ENCODE measurements at regions not wholly inside any gene's neighbourhood (a gene's known extent, or its start where the extent isn't known, plus 50 kb on each side); places are given as distances from the start of the nearest gene placed in this dataset.

DNA sequence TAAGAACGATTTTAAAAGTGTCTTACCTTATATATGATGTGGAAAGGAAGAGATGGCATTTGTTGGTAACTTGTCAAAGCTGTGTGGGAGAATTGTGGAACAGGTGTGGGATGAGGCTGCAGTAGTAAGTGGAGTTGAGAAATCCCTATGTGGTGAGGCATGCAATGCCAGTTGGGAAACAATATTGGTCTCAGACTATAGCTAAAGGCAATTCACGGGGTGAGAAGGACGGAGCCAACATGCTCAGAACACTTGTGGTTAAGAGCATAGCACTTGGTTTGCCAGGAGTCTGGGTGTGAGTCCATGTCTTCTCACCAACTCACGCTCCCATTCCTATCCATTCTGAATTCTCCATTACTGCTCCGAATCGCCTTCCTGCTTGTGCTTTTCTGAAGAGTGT is 615.6 kb upstream of the ADAMTS9 start:
- CTCF ChIA-PET = no interaction called here
- no peak overlapping the region for H3K27ac Mint-ChIP-seq
- POLR2A ChIA-PET = no interaction called here
- Histone ChIP-seq H3K4me3 (ENCODE audit: low read length) (no peak overlapping the region), H3K27me3 (ENCODE audit: insufficient read depth, low read length, poor library complexity, severe bottlenecking) (no peaks in the 10 kb centered on the region), H3K9me3 (ENCODE audit: low read length) (no peaks in the 10 kb centered on the region), H3K36me3 (ENCODE audit: insufficient read depth, low read length) (no peaks in the 10 kb centered on the region), H3K4me1 (ENCODE audit: insufficient read depth, low read length) (no peaks in the 10 kb centered on the region), H3K27ac (ENCODE audit: low read depth, low read length) (no peak overlapping the region)
- no peak overlapping the region for H3K4me3 Mint-ChIP-seq
- peaks cover 0 to 14% (median 8%) of the 10 kb centered on the region in 5 donors for H3K9me3 Mint-ChIP-seq
- H3K27me3 Mint-ChIP-seq = no peaks in the 10 kb centered on the region
- H3K4me1 Mint-ChIP-seq = no peaks in the 10 kb centered on the region
- no peaks in the 10 kb centered on the region for H3K36me3 Mint-ChIP-seq
- no peak for DNase-seq

DNA sequence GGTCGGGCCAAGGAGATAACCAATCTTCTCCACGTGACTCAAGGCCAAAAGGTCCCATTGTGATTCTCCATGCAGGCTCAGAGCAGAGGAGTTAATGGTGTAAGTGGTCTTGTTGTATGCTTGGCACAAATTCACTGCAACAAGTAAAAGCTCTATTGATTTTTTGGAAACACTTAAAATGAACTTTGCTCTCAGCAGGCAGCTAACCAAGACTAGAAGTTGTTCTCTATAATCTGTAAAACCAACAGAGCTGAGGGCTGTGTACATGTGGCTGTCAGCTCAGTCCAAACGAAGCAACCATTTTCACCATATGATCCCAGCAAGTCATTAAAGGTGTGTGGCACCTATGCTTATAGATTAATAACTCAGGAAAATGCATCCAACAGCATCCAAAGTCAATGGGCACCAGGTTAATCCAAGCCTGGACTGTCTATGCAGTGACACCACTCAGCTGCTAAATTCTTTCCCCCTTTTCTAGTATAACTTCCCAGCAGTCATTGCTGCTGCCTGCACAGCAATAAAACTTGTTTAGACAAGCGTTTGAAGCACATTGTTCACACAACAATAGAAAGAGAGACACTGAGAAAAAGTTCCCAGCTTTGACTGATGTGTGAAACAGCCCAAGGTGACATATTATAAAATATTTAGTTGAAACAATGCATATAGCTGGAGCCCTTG is 603.8 kb upstream of the ADAMTS9 start:
- Histone ChIP-seq H3K27ac (ENCODE audit: low read depth, low read length) (no peak overlapping the region), H3K4me3 (ENCODE audit: low read length) (no peak overlapping the region), H3K27me3 (ENCODE audit: insufficient read depth, low read length, poor library complexity, severe bottlenecking) (no peaks in the 10 kb centered on the region), H3K4me1 (ENCODE audit: insufficient read depth, low read length) (no peaks in the 10 kb centered on the region), H3K36me3 (ENCODE audit: insufficient read depth, low read length) (no peaks in the 10 kb centered on the region), H3K9me3 (ENCODE audit: low read length) (no peaks in the 10 kb centered on the region)
- H3K4me1 Mint-ChIP-seq = no peaks in the 10 kb centered on the region
- H3K27ac Mint-ChIP-seq = no peak overlapping the region
- H3K4me3 Mint-ChIP-seq = no peak overlapping the region
- POLR2A ChIA-PET = no interaction called here
- H3K27me3 Mint-ChIP-seq = no peaks in the 10 kb centered on the region
- H3K36me3 Mint-ChIP-seq = no peaks in the 10 kb centered on the region
- DNase-seq = no peak
- CTCF ChIA-PET = no interaction called here
- peaks cover 0 to 12% (median 5%) of the 10 kb centered on the region in 5 donors for H3K9me3 Mint-ChIP-seq

DNA sequence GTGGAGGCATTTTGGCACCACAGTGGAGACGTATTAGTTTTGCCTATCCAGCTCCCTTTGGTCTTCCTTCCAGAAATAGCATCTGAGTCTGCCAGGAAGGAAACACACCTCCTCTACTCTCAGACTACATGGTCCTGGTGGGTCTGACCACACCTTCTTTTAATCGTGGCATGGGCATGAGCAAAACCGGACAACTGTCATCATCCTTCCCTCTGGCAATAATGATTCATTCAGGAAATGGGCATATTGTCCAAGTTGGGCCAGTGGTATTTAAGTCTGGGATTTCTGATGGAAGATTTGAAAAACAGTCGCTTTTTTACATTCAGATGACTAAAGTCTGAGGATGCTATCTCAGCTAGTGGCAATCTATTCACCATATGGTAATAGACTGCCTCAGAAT is 601.0 kb upstream of the ADAMTS9 start:
- ChIA-PET CTCF (no interaction called here), POLR2A (no interaction called here)
- Histone ChIP-seq H3K27ac (ENCODE audit: low read depth, low read length) (no peak overlapping the region), H3K27me3 (ENCODE audit: insufficient read depth, low read length, poor library complexity, severe bottlenecking) (no peaks in the 10 kb centered on the region), H3K4me3 (ENCODE audit: low read length) (no peak overlapping the region), H3K36me3 (ENCODE audit: insufficient read depth, low read length) (no peaks in the 10 kb centered on the region), H3K4me1 (ENCODE audit: insufficient read depth, low read length) (no peaks in the 10 kb centered on the region), H3K9me3 (ENCODE audit: low read length) (no peaks in the 10 kb centered on the region)
- no peaks in the 10 kb centered on the region for H3K4me1 Mint-ChIP-seq
- H3K4me3 Mint-ChIP-seq = no peak overlapping the region
- H3K36me3 Mint-ChIP-seq = no peaks in the 10 kb centered on the region
- peaks cover 0 to 15% (median 5%) of the 10 kb centered on the region in 5 donors for H3K9me3 Mint-ChIP-seq
- no peak overlapping the region for H3K27ac Mint-ChIP-seq
- H3K27me3 Mint-ChIP-seq = no peaks in the 10 kb centered on the region
- no peak for DNase-seq

- H3K27ac ChIP-seq (ENCODE audit: low read depth, low read length) = no peak overlapping the region
- H3K4me1 ChIP-seq (ENCODE audit: insufficient read depth, low read length) = no peaks in the 10 kb centered on the region
- ChIA-PET CTCF (no interaction called here), POLR2A (no interaction called here)
- Mint-ChIP-seq H3K27me3 (no peaks in the 10 kb centered on the region), H3K36me3 (no peaks in the 10 kb centered on the region), H3K27ac (no peak overlapping the region), H3K4me1 (no peaks in the 10 kb centered on the region), H3K9me3 (peaks cover 2 to 18% (median 11%) of the 10 kb centered on the region in 5 donors), H3K4me3 (no peak overlapping the region)
- no peak overlapping the region for H3K4me3 ChIP-seq (ENCODE audit: low read length)
- no peaks in the 10 kb centered on the region for H3K27me3 ChIP-seq (ENCODE audit: insufficient read depth, low read length, poor library complexity, severe bottlenecking)
- no peaks in the 10 kb centered on the region for H3K9me3 ChIP-seq (ENCODE audit: low read length)
- no peaks in the 10 kb centered on the region for H3K36me3 ChIP-seq (ENCODE audit: insufficient read depth, low read length)
- DNase-seq = no peak
Observed at GRCh38 chr3:65285956-65286355, 598.2 kb upstream of the ADAMTS9 start.

DNA sequence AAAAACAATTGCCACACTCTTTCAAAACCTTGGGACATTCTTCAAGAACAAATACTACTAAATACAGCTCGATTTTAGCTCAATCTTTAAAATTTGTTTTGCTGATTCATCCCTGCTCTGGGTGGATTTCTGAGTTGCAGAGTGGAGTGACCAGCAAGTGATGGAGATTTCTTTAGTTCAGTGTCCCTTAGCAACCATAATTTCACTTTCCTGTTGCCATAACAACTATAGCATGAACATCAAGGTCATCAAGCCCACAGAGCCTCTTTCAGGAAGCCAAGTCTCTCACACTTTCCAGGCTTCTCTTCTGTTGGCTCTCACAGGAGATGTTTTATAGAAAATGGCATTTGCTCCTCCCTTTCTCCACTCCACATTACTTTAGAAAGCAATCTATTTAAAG is 597.2 kb upstream of the ADAMTS9 start:
- CTCF ChIA-PET = no interaction called here
- no peaks in the 10 kb centered on the region for H3K4me1 Mint-ChIP-seq
- H3K4me1 ChIP-seq (ENCODE audit: insufficient read depth, low read length) = no peaks in the 10 kb centered on the region
- no peaks in the 10 kb centered on the region for H3K27me3 ChIP-seq (ENCODE audit: insufficient read depth, low read length, poor library complexity, severe bottlenecking)
- H3K27me3 Mint-ChIP-seq = no peaks in the 10 kb centered on the region
- H3K27ac Mint-ChIP-seq = no peak overlapping the region
- no peak for DNase-seq
- H3K9me3 Mint-ChIP-seq = peaks cover 2 to 18% (median 15%) of the 10 kb centered on the region in 5 donors
- POLR2A ChIA-PET = no interaction called here
- no peak overlapping the region for H3K4me3 ChIP-seq (ENCODE audit: low read length)
- H3K27ac ChIP-seq (ENCODE audit: low read depth, low read length) = no peak overlapping the region
- no peaks in the 10 kb centered on the region for H3K9me3 ChIP-seq (ENCODE audit: low read length)
- H3K4me3 Mint-ChIP-seq = no peak overlapping the region
- H3K36me3 Mint-ChIP-seq = no peaks in the 10 kb centered on the region
- no peaks in the 10 kb centered on the region for H3K36me3 ChIP-seq (ENCODE audit: insufficient read depth, low read length)

DNA sequence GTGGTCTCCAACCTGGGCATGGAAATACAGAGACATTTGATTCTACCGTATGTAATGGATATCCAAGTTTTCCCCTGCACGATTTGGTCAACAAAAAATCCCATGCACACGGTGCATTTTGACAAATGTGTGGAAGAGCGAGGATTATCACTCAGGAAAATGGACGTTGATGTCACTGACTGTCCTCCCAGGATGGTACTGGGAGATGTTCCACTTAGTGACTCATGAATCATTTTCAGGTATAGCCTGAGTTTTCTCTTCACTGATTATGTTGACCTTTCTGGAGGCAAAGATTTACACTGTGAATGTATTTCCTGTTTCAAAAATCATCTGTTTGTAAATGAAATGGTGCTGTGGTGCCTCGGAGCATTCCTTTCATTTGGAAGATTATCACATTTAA is 596.7 kb upstream of the ADAMTS9 start:
- Mint-ChIP-seq H3K4me3 (no peak overlapping the region), H3K27me3 (no peaks in the 10 kb centered on the region)
- CTCF ChIA-PET = no interaction called here

GRCh38 chr3:65279225-65279782 is 591.5 kb upstream of the ADAMTS9 start:
- no peak for DNase-seq
- no peaks in the 10 kb centered on the region for H3K4me1 ChIP-seq (ENCODE audit: insufficient read depth, low read length)
- H3K27me3 ChIP-seq (ENCODE audit: insufficient read depth, low read length, poor library complexity, severe bottlenecking) = no peaks in the 10 kb centered on the region
- Mint-ChIP-seq H3K4me1 (no peaks in the 10 kb centered on the region), H3K36me3 (no peaks in the 10 kb centered on the region), H3K9me3 (peaks cover 2 to 19% (median 8%) of the 10 kb centered on the region in 5 donors), H3K4me3 (no peak overlapping the region), H3K27ac (no peak overlapping the region), H3K27me3 (no peaks in the 10 kb centered on the region)
- H3K27ac ChIP-seq (ENCODE audit: low read depth, low read length) = no peak overlapping the region
- CTCF ChIA-PET = interaction anchor here (1.5 kb wide), 1 partner anchor 9 kb away, joined by 3 read pairs; no protein-coding TSS in a partner anchor
- no peaks in the 10 kb centered on the region for H3K9me3 ChIP-seq (ENCODE audit: low read length)
- POLR2A ChIA-PET = no interaction called here
- H3K36me3 ChIP-seq (ENCODE audit: insufficient read depth, low read length) = no peaks in the 10 kb centered on the region
- H3K4me3 ChIP-seq (ENCODE audit: low read length) = no peak overlapping the region

More for the DNA sequence above, 596.7 kb upstream of the ADAMTS9 start:
- no peak overlapping the region for H3K4me3 ChIP-seq (ENCODE audit: low read length)
- no peaks in the 10 kb centered on the region for H3K4me1 ChIP-seq (ENCODE audit: insufficient read depth, low read length)
- no peaks in the 10 kb centered on the region for H3K36me3 ChIP-seq (ENCODE audit: insufficient read depth, low read length)
- Mint-ChIP-seq H3K27ac (no peak overlapping the region), H3K9me3 (peaks cover 2 to 20% (median 11%) of the 10 kb centered on the region in 5 donors), H3K36me3 (no peaks in the 10 kb centered on the region), H3K4me1 (no peaks in the 10 kb centered on the region)
- POLR2A ChIA-PET = no interaction called here
- H3K27ac ChIP-seq (ENCODE audit: low read depth, low read length) = no peak overlapping the region
- no peaks in the 10 kb centered on the region for H3K9me3 ChIP-seq (ENCODE audit: low read length)
- no peaks in the 10 kb centered on the region for H3K27me3 ChIP-seq (ENCODE audit: insufficient read depth, low read length, poor library complexity, severe bottlenecking)
- DNase-seq = no peak

- ChIA-PET POLR2A (no interaction called here), CTCF (no interaction called here)
- H3K36me3 Mint-ChIP-seq = no peaks in the 10 kb centered on the region
- H3K9me3 Mint-ChIP-seq = peaks cover 0 to 18% (median 6%) of the 10 kb centered on the region in 5 donors
- H3K4me3 ChIP-seq (ENCODE audit: low read length) = no peak overlapping the region
- no peaks in the 10 kb centered on the region for H3K36me3 ChIP-seq (ENCODE audit: insufficient read depth, low read length)
- DNase-seq = no peak
- no peaks in the 10 kb centered on the region for H3K4me1 ChIP-seq (ENCODE audit: insufficient read depth, low read length)
- no peaks in the 10 kb centered on the region for H3K4me1 Mint-ChIP-seq
- no peak overlapping the region for H3K4me3 Mint-ChIP-seq
- no peaks in the 10 kb centered on the region for H3K27me3 Mint-ChIP-seq
- no peaks in the 10 kb centered on the region for H3K9me3 ChIP-seq (ENCODE audit: low read length)
- no peak overlapping the region for H3K27ac Mint-ChIP-seq
- H3K27me3 ChIP-seq (ENCODE audit: insufficient read depth, low read length, poor library complexity, severe bottlenecking) = no peaks in the 10 kb centered on the region
- H3K27ac ChIP-seq (ENCODE audit: low read depth, low read length) = no peak overlapping the region
Observed at GRCh38 chr3:65277798-65278197, 590.0 kb upstream of the ADAMTS9 start.
